ENCODE measurements at regions not wholly inside any gene's neighbourhood (a gene's known extent, or its start where the extent isn't known, plus 50 kb on each side); places are given as distances from the start of the nearest gene placed in this dataset.

GRCh38 chr2:129439406-129440302 lies 539.8 kb upstream of the RAB6C start:
- no peak overlapping the region for H2AFZ ChIP-seq (ENCODE audit: low read depth)
- no peak for TF ChIP-seq CTCF (conservative IDR thresholded peaks at IDR 0.05; ENCODE audit: low read depth, low read length)
- H3K4me1 ChIP-seq (ENCODE audit: low read depth, poor library complexity, severe bottlenecking): no peaks in the 10 kb centered on the region
- no peak overlapping the region for H3K27ac ChIP-seq
- no peaks in the 10 kb centered on the region for H3K79me2 ChIP-seq (ENCODE audit: insufficient read depth, low read depth)
- H3K36me3 ChIP-seq (ENCODE audit: insufficient read depth): no peaks in the 10 kb centered on the region
- H4K20me1 ChIP-seq (ENCODE audit: insufficient read depth): no peaks in the 10 kb centered on the region
- H3K4me2 ChIP-seq: no peak overlapping the region
- H3K27me3 ChIP-seq (ENCODE audit: insufficient read depth, low read depth): no peaks in the 10 kb centered on the region
- no peak overlapping the region for H3K4me3 ChIP-seq (IDR thresholded peaks at IDR 0.05; ENCODE audit: insufficient read depth, low read depth, low read length)
- H3K9ac ChIP-seq: no peak overlapping the region

DNA sequence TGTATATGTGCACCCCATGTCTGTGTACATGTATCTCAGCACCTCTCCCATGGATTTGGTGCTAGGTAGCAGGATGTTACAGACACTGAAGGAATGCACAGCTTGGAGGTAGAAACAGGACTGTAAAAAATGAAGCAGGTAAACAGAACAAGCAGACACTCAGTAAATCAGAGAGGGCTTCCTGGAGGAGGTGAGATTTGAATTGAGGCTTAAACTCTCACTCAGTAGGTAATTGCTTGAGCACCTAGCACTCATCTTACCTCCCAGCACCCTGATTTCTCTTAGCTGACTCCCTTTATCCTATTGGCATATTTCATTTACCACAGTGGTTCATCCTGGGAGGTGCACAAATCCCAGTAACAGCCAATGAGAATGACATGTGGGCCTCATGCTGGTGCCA lies 537.9 kb upstream of the RAB6C start:
- Histone ChIP-seq H3K4me3 (IDR thresholded peaks at IDR 0.05; ENCODE audit: insufficient read depth, low read depth, low read length) (no peak overlapping the region), H3K79me2 (ENCODE audit: insufficient read depth, low read depth) (no peaks in the 10 kb centered on the region), H3K9ac (no peak overlapping the region), H3K4me1 (ENCODE audit: low read depth, poor library complexity, severe bottlenecking) (no peaks in the 10 kb centered on the region), H3K27ac (no peak overlapping the region), H4K20me1 (ENCODE audit: insufficient read depth) (no peaks in the 10 kb centered on the region), H2AFZ (ENCODE audit: low read depth) (no peak overlapping the region), H3K27me3 (ENCODE audit: insufficient read depth, low read depth) (no peaks in the 10 kb centered on the region), H3K36me3 (ENCODE audit: insufficient read depth) (no peaks in the 10 kb centered on the region), H3K4me2 (no peak overlapping the region)
- no peak for TF ChIP-seq CTCF (conservative IDR thresholded peaks at IDR 0.05; ENCODE audit: low read depth, low read length)

DNA sequence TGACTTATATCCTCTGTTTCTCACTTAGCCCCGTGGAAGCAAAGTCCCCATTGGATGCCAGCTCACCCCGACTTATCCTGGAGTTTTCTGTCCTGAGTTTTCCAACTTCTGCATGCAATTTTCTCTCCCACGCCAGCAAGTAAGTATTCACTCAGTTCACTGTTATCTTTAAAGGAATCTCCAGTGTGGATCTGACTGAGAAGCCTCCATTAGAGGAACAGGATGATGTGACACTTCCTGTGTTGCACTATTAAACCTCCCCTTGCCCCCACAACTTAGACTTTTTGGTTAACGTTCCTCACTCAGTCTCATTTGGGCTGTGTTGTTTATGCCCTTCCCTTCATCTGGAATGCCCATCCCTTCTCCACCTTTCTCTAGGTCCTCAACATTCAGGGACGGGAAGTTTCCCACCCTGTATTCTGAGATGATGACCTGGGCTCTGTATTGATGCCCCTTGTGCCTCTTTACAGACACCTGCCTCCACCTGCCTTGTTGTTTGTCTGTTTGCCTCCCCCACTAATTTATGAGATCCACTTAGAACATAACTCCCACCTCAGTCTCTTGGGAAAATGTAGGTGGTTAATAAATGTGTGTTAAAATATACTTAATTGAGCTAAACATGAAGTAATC lies 536.1 kb upstream of the RAB6C start:
- no peaks in the 10 kb centered on the region for H3K27me3 ChIP-seq (ENCODE audit: insufficient read depth, low read depth)
- no peak overlapping the region for H3K4me3 ChIP-seq (IDR thresholded peaks at IDR 0.05; ENCODE audit: insufficient read depth, low read depth, low read length)
- no peaks in the 10 kb centered on the region for H3K79me2 ChIP-seq (ENCODE audit: insufficient read depth, low read depth)
- no peak overlapping the region for H3K27ac ChIP-seq
- H3K36me3 ChIP-seq (ENCODE audit: insufficient read depth): no peaks in the 10 kb centered on the region
- no peak for TF ChIP-seq CTCF (conservative IDR thresholded peaks at IDR 0.05; ENCODE audit: low read depth, low read length)
- H2AFZ ChIP-seq (ENCODE audit: low read depth): peak overlapping the region; percentile 38; the same call in 1 of the 2 replicates
- H3K9ac ChIP-seq: no peak overlapping the region
- no peaks in the 10 kb centered on the region for H4K20me1 ChIP-seq (ENCODE audit: insufficient read depth)
- H3K4me2 ChIP-seq: no peak overlapping the region
- no peaks in the 10 kb centered on the region for H3K4me1 ChIP-seq (ENCODE audit: low read depth, poor library complexity, severe bottlenecking)

DNA sequence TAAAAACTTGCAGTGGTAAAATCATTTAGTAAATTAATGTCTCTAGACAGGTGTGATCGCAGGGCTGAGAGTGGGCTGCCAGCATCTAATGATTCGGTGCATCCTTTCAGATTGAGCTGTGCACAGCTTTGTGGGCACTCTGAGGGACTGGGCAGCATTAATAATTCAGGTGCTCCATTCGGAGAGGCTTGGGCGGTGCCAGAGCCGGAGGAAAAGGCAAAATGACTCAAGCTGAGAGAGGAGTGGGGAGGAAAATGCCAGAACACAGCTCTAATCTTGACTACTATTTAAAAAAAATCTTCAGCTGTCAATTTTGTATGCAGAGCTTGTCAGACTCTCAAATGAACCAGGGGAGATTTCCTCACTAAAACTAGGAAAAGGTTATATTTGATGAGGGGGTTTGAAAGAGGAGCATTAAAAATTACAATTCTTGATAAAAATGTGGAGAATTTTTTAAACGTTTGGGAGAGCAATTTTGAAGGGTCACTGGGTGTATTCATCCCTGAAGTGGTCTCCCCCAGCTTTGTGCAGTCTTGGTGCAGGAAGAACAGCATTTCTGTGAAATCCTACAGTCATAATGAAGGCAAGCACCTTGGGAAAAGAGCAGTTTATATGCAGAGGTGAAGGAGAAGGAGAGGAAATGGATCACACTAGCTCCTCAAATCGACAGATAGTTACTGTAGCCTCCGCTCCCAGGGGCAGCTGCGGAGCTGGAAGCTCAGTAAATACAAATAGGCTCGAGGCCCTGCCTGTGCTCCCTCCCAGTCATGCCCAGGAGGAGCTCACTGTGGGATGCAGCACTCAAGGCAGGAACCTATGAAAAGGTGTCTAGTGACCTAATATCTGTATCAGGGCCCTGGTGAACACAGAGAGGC lies 535.4 kb upstream of the RAB6C start:
- Histone ChIP-seq H3K36me3 (ENCODE audit: insufficient read depth) (no peaks in the 10 kb centered on the region), H3K27me3 (ENCODE audit: insufficient read depth, low read depth) (no peaks in the 10 kb centered on the region), H3K4me1 (ENCODE audit: low read depth, poor library complexity, severe bottlenecking) (no peaks in the 10 kb centered on the region), H3K4me2 (no peak overlapping the region), H3K4me3 (IDR thresholded peaks at IDR 0.05; ENCODE audit: insufficient read depth, low read depth, low read length) (no peak overlapping the region), H4K20me1 (ENCODE audit: insufficient read depth) (no peaks in the 10 kb centered on the region), H3K9ac (no peak overlapping the region), H3K27ac (no peak overlapping the region), H2AFZ (ENCODE audit: low read depth) (no peak overlapping the region), H3K79me2 (ENCODE audit: insufficient read depth, low read depth) (no peaks in the 10 kb centered on the region)
- TF ChIP-seq CTCF (conservative IDR thresholded peaks at IDR 0.05; ENCODE audit: low read depth, low read length): no peak

All from KMS-11 (cell line).